HL-60 (cell line): ENCODE measurements at regions not wholly inside any gene's neighbourhood (a gene's known extent, or its start where the extent isn't known, plus 50 kb on each side); places are given as distances from the start of the nearest gene placed in this dataset.

ENCODE experiments used
- CTCF ChIP-seq: IDR thresholded peaks from one replicate; pipeline ENCODE4 v1.5.1; 2011; ENCODE audit warnings: low read length, control low read depth, inconsistent platforms; ENCODE audit not compliant: insufficient read depth
- GABPA ChIP-seq: IDR thresholded peaks from 2 replicates; pipeline ENCODE4 v1.6.1; 2012; ENCODE audit warnings: low read depth
- POLR2AphosphoS5 ChIP-seq: IDR thresholded peaks from 2 replicates; pipeline ENCODE4 v1.6.1; 2012; ENCODE audit warnings: low read depth
- REST ChIP-seq: IDR thresholded peaks from 2 replicates; pipeline ENCODE4 v1.6.1; 2012; ENCODE audit warnings: low read depth; ENCODE audit not compliant: insufficient replicate concordance
- SPI1 ChIP-seq: IDR thresholded peaks from 2 replicates; pipeline ENCODE4 v1.6.1; 2012; ENCODE audit warnings: low read depth, mild to moderate bottlenecking, borderline replicate concordance

- no peak for TF ChIP-seq CTCF
- no peak for TF ChIP-seq POLR2AphosphoS5
- no peak for TF ChIP-seq REST
- TF ChIP-seq GABPA = no peak
- no peak for TF ChIP-seq SPI1
Observed at GRCh38 chr7:1343551-1343950, 110.9 kb downstream of the UNCX start.
